ELR (cell line): ENCODE measurements at regions not wholly inside any gene's neighbourhood (a gene's known extent, or its start where the extent isn't known, plus 50 kb on each side); places are given as distances from the start of the nearest gene placed in this dataset.
"Not testable (repeated sequence)": the region's sequence is repeated elsewhere in the genome, so short reads cannot be mapped to it uniquely, and the experiment has no call there.

Experiments
- DNase-seq: peaks from one replicate; pipeline ENCODE4 v3.0.0-alpha.2; 2015; ENCODE audit warnings: low read depth

- no peak for DNase-seq
Observed at GRCh38 chr15:77909182-77909940, 168.2 kb downstream of the TBC1D2B start.

GRCh38 chr15:77908752-77909111 is 168.8 kb downstream of the TBC1D2B start:
- DNase-seq = not testable (repeated sequence)

- DNase-seq = peak; percentile 80
Observed at GRCh38 chr15:77907824-77908751, 169.4 kb downstream of the TBC1D2B start.

- not testable (repeated sequence) for DNase-seq
Observed at GRCh38 chr15:77906062-77906990, 171.2 kb downstream of the TBC1D2B start.

- no peak for DNase-seq
Observed at GRCh38 chr15:77905301-77905920, 172.1 kb downstream of the TBC1D2B start.

- DNase-seq = no peak
Observed at GRCh38 chr15:77904901-77905300, 172.6 kb downstream of the TBC1D2B start.

- no peak for DNase-seq
Observed at GRCh38 chr15:77904436-77904821, 173.1 kb downstream of the TBC1D2B start.

- not testable (repeated sequence) for DNase-seq
Observed at GRCh38 chr15:77903761-77904435, 173.6 kb downstream of the TBC1D2B start.

GRCh38 chr15:77902921-77903760 is 174.4 kb downstream of the TBC1D2B start:
- peak; percentile 40 for DNase-seq

- peak; percentile 23 for DNase-seq
Observed at GRCh38 chr15:77901921-77902750, 175.4 kb downstream of the TBC1D2B start.

GRCh38 chr15:77901251-77901881 is 176.1 kb downstream of the TBC1D2B start:
- DNase-seq = no peak

- DNase-seq = peak; percentile 36
Observed at GRCh38 chr15:77900331-77900963, 177.1 kb downstream of the TBC1D2B start.

GRCh38 chr15:77899776-77900175 is 177.7 kb downstream of the TBC1D2B start:
- DNase-seq = not testable (repeated sequence)

- no peak for DNase-seq
Observed at GRCh38 chr15:77898811-77899730, 178.4 kb downstream of the TBC1D2B start.

- DNase-seq = no peak
Observed at GRCh38 chr15:77897896-77898406, 179.6 kb downstream of the TBC1D2B start.

GRCh38 chr15:77897113-77897895 is 180.2 kb downstream of the TBC1D2B start:
- not testable (repeated sequence) for DNase-seq
